NCI-H1092 treated with DMSO at 0.1 percent for 48 hours (cell line): ENCODE measurements at regions not wholly inside any gene's neighbourhood (a gene's known extent, or its start where the extent isn't known, plus 50 kb on each side); places are given as distances from the start of the nearest gene placed in this dataset.
"Not testable (repeated sequence)": the region's sequence is repeated elsewhere in the genome, so short reads cannot be mapped to it uniquely, and the experiment has no call there.

Experiments
- DNase-seq: peaks from one replicate; lab custom pipeline; 2025; lab: John Stamatoyannopoulos, UW

DNA sequence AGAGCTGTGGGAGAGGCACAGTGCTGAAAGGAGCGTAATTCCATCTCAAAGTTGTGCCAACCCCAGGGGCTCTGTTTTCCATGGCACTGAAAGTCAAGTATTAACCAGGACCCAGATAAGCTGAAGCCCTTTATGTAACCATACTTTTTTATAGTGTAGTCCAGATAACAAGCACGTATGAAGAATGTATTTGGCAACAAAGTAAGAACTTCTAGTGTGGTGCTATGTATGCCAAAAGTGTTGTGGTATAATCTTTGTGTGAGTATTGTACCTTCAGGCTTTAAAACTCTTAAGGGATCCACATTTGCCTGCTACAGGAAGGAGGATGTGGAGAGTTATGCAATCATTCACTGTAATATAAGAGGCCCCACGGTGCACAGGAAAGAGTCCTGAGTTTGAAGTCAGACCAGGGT is 129.4 kb downstream of the IBTK start:
- no peak for DNase-seq

DNA sequence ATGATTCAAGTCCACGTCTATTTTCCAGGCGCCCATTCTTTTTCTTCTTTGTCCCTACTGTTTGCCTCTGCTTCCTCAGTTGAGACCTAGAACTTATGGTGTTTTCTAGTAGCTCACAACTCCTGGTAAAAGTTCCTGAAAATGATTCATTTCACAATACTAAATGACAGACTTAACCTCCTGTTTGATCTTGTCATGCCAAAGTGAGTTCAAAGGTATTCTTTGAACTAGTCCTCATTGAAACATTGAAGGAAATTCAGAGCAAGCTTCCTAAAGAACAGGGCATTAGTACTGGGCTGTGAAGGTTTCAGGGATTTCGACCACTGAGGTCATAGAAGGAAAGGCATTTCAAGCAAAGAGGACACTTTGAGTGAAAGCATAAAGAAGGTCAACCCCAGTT is 132.8 kb downstream of the IBTK start:
- DNase-seq = no peak

DNA sequence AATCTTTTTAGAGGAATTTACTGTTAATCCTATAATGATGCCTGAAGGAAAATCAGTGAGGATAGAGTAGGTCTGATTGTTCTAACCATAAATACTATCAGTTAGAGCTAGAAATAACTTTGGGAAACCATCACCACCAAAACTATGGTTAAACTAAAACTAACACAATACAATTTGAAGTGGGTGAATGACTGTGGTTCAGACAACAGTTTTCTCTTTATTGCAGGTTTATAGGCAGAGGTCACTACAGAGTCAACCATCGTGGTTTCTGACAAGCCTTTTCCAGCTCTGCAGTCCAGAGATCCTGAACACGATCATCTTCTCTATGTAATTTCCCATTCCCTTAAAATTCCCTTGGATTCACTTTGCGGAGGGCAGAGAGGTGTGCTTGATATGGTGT is 134.3 kb downstream of the IBTK start:
- DNase-seq = no peak

DNA sequence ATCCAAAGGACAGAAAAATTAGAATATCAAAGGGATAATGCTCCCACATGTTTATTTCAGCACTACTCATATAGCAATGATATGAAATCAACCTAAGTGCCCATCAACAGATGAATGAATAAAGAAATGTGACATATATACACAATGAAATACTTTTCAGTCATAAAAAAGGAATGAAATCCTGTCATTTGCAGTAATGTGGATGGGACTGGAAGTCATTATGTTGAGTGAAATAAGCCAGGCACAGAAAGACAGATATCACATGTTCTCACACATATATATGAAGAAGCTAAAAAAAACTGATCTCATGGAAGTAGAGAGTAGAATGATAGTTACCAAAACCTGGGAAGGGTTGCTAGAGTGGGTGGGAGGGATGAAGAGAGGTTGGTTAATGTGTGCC is 135.7 kb downstream of the IBTK start:
- no peak for DNase-seq

DNA sequence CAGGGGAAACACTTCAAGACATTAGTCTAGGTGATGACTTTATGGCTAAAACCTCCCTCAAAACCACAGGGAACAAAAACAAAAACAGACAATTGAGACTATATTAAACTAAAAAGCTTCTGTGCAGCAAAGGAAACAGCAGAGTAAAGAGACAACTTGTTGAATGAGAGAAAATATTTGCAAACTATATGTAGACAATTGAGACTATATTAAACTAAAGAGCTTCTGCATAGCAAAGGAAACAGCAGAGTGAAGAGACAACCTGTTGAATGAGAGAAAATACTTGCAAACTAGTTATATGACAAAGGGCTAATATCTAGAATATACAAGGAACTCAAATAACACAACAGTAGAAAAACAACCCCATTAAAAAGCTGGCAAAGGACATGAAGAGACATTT is 136.4 kb downstream of the IBTK start:
- DNase-seq = no peak

DNA sequence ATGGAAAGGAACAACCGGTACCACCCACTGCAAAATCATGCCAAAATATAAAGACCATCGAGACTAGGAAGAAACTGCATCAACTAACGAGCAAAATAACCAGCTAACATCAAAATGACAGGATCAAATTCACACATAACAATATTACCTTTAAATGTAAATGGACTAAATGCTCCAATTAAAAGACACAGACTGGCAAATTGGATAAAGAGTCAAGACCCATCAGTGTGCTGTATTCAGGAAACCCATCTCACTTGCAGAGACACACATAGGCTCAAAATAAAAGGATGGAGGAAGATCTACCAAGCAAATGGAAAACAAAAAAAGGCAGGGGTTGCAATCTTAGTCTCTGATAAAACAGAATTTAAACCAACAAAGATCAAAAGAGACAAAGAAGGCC is 144.4 kb downstream of the IBTK start:
- not testable (repeated sequence) for DNase-seq

DNA sequence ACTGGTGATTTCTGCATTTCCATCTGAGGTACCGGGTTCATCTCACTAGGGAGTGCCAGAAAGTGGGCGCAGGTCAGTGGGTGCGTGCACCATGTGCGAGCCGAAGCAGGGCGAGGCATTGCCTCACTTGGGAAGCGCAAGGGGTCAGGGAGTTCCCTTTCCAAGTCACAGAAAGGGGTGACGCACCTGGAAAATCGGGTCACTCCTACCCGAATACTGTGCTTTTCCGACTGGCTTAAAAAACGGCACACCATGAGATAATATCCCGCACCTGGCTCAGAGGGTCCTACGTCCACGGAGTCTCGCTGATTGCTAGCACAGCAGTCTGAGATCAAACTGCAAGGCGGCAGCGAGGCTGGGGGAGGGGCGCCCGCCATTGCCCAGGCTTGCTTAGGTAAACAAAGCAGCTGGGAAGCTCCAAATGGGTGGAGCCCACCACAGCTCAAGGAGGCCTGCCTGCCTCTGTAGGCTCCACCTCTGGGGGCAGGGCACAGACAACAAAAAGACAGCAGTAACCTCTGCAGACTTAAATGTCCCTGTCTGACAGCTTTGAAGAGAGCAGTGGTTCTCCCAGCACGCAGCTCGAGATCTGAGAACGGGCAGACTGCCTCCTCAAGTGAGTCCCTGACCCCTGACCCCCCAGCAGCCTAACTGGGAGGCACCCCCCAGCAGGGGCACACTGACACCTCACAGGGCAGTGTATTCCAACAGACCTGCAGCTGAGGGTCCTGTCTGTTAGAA is 146.0 kb downstream of the IBTK start:
- not testable (repeated sequence) for DNase-seq

DNA sequence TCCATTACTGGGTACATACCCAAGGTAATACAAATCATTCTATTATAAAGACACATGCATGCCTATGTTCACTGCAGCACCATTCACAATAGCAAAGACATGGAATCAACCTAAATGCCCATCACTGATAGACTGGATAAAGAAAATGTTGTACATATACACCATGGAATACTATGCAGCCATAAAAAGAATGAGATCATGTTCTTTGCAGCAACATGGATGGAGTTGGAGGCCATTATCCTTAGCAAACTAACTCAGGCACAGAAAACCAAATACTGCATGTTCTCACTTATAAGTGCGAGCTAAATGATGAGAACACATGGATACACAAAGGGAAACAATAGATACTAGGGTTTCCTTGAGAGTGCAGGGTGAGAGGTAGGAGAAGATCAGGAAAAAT is 146.8 kb downstream of the IBTK start:
- not testable (repeated sequence) for DNase-seq

DNA sequence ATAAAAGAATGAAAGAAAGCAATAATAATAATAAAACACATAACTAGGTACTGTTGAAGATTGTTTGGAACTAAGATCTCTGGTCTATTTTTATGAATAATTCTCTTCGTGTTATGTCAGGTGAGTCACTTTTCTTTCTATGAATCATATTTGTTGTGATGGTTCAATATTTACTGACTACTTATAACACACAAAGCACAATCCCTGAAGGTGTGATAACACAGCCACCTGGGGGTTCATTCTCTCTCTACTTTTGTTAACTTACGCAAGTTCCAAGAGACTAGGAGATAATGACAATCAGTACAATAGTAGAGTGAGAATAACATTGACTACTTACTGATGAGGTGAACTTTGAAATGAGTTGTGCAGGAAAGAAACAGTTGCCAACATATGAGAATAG is 149.9 kb downstream of the IBTK start:
- DNase-seq = no peak

DNA sequence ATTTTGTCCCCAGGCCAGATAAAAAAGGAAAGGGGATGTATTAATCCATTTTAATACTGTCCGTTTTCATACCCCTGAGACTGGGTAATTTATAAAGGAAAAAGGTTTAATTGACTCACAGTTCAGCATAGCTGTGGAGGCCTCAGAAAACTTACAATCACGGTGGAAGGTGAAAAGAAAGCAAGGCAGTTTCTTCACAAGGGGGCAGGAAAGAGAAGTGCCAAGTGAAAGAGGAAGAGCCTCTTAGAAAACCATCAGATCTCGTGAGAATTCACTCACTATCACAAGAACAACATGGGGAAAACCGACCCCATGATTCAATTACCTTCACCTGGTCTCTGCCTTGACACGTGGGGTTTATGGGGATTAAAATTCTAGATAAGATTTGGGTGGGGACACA is 152.5 kb downstream of the IBTK start:
- no peak for DNase-seq

DNA sequence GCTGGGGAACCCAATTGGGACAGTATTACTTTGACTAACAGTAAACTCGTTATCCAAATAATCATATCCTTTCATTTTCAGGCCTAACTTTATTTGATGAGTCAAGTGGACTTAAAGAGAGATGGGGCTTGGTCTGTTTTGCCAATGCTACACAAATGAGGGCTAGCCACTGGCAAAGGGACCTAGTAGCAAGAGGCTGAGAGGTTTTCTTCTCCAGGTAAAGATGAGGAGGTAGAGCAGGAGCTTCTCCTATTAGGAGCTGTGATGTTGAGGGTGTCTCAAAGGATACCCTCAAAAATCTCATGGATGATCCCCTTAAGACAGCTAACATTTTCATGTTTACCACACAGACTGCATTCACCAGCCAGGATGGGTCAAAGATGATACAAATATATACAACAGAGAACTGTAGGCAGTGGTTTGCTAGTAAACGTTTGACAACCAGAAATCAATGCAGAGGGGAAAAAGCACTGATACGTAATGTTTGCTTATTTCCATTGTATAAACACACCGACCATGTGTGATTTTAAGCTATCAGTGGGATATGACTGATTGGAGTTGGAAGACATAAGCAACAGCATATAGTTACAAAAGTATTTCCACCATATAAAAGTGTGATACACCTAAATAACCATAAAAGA is 153.3 kb downstream of the IBTK start:
- no peak for DNase-seq

DNA sequence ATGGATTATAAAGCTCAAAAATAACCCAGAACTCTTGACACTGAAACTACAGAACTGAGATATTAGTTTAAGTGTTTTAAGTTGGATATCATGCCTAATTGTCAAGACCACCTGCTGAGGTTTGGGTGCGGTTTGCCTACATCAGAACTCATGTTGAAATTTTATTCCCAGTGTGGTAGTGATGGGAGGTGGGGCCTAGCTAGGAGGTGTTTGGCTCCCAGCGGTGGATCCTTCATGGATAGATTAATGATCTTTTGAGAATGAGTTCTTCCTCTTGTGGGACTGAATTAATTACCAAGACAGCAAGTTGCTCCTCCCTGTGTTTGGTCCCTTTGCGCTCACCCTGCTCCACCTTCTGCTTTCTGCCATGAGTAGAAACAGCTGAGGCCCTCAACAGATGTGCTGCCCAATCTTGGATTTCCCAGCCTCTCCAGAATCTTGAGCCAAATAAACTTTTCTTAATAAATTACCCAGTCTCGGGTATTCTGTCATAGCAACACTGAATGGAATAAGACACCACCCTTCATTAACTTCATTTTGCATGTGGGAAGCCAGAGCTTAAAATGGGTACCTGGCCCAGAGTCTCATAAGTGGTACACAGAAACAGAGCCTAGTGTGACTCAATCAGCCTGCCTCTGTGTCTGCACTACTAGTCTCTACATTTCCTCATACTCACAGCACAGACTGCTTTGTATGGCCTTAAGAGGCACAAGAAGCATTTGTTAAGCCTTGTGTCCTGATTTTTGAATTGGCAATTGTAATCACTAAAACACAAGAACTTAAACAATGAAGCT is 158.4 kb downstream of the IBTK start:
- no peak for DNase-seq

DNA sequence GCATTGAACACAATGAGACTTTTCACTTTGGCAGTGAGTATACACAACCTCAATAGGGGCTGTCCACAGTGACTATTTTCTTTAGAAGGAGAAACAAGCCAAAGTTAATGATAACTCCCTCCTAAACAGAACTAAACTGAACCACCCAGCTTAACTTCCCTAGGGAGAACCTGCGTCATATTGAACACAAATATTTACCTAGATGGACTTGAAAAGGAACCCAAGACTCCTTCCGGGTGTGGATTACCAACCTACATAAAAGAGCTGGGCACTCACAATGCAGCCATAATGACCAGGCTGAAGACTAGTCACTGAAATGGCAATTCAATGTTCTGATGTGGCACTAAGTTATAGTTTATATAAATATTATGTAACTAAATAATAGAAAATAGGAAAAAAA is 160.6 kb downstream of the IBTK start:
- no peak for DNase-seq

DNA sequence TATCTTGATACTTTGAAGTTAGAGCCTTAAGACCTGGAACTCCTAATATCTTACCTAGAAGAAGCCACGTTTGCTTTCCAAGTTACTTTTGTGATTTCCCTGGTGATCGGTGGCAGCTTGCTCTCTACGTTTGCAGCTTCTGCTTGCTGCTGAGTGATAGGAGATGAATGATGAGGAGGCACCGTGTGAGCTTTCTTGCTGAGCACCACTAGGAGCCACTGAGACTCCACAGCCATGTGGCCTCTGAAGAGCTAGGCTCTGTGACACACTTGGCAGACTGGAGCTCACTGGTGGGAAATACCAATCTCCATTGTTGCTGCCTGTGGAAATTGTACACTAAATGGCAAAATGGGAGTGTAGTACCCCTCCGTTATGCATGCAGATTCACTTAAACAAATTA is 161.8 kb downstream of the IBTK start:
- no peak for DNase-seq

DNA sequence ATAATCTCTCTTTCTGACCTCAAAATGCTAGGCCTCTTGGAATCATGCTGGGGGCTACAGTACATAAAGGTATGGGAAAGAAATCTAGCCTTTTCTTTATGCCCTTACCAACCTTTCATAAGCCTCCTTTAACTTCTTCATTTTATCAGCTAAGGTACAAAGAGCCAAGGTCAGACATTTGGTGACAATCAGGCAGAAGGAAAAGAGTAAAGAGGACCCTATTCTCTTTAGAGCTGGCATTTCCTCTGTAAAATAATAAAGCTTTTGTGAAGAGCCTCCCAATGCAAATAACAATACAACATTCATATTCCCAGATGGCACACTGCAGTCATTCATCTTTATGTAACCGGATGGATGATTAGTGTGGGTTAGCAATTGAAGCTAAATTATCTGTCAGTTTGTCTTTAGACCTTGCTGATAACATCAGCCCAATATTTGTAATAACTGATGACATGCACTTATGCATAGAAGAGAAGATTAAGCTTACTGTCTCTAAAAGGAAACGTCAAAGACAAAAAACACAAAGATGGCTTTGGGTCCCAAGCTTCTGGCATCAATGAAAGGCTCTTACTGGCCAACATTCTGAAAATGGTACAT is 163.1 kb downstream of the IBTK start:
- DNase-seq = no peak

DNA sequence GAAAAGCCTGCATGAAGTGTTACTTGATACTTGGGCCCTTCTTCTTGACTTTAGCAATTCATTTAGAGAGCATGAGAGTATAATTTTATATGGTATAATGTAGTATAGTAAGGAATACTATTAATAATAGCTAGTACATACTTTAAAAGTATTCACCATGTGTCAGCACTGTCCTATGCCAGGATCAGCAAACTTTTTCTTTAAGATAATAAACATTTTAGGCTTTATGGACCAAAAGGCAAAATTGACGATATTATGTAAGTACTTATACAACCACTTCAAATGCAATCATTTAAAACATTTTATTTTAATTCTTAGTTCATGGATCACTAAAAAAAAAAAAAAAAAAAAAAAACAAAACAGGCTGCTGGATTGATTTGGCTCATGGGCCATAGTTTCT is 163.9 kb downstream of the IBTK start:
- no peak for DNase-seq

DNA sequence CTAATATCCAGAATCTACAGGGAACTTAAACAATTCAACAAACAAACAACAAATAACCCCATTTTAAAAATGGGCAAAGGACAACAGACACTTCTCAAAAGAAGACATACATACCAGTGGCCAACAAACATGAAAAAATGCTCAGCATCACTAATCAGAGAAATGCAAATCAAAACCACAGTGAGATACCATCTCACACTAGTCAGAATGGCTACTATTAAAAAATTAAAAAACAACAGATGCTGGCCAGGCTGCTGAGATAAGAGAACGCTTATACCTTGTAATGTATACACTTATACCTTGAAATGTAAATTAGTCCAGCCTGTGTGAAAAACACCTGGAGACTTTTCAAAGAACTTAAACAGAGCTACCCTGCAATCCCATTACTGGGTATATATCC is 166.8 kb downstream of the IBTK start:
- DNase-seq = no peak

DNA sequence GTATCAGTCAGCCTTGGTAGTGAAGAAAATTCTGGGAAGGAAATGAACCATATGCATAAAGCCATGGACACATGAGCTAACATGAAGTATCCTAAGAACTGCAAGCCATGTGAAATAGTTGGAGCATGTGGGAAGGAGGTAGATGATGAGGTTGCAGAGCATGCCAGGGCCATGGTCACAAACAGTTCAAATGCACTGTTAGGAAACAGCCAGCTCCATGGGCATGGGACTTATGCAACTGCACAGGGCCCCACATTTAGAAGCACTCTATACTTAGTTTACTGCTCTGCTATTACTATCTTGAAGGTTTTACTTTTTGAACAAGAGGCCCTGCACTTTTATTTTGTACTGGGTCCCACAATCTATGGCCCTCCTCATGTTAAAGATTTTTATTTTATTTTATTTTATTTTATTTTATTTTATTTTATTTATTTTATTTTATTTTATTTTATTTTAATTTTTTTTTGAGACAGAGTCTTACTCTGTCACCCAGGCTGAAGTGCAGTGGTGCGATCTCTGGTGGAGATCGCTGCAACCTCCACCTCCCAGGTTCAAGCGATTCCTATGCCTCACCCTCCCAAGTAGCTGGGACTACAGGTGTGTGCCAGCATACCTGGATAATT is 169.1 kb downstream of the IBTK start:
- DNase-seq = no peak

DNA sequence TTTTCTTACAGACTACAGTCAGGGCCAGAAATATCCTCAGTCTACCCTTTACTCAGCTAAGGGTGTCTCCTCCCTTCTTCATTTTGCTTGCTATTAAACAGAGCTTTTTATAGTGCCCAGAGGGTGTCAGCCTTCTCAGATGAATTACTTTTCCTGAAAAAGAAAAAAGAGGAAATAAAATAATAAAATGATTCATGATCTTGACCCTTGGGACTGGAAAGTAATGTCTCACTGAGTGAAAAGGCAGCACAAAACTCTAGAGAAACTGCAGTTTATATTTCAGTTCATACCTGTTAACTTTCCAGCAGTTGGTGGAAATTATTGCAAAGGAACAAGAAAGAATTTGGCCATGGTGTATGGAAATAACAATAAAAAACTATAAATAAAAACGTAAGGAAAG is 170.6 kb downstream of the IBTK start:
- DNase-seq = no peak

DNA sequence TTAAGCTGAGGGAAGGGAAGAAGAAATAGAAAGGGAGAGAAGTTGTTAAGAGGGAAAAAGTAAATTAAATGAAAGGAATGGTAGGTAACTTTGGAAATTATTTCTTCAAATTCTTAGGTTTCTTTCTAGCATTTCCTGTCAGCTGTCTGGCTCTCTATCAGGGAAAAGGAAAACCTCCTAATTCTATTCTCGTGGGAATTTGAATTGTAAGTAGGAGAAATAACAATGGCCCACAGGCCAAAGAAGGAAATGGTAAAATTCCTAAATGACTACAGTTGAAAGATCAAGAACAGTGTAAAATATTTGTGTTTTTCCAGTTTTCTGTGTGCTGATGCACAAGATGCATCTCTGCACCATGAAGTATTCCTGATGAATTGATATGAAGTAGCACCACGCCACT is 173.0 kb downstream of the IBTK start:
- DNase-seq = no peak

DNA sequence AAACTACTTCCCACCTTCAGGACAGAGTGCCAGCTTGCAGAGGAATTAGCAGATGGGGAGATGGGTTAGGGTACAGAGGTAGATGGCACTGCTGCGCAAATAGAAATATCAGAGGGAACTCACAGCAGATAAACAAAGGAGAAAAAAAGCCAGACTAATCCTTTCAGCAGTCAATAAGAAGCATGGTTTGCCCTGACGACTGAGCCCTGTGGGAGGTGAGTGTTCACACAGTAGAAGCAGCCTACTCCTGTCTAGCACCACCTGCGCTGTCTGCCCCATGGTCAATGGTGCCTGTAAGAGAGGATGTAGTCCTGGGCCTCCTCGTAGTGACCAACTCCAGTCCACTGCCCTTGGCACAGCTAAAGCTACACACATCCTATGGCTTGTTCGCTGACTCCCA is 174.1 kb downstream of the IBTK start:
- DNase-seq = peak; percentile 39

DNA sequence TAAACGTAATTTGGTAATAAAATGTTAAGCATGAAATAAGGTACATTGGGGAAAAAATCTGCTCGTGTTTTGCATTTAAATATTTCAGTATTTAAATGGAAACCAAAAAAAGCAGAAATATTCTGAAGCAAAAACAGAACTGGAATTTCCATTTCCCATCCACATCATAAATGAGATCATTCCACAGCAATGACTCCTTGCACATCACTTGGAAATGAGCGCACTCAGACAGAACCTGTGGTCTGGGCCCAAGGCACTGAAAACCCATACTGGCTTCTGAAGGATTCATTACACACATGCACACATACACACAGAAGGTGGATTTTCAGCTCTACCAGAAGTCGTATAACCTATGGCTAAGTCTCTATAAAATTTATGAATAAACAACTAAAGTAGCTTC is 174.8 kb downstream of the IBTK start:
- no peak for DNase-seq
